ENCODE measurements at regions not wholly inside any gene's neighbourhood (a gene's known extent, or its start where the extent isn't known, plus 50 kb on each side); places are given as distances from the start of the nearest gene placed in this dataset.

- TF ChIP-seq CTCF (IDR thresholded peaks at IDR 0.05; ENCODE audit: low read depth, low read length) = no peak
- no peak overlapping the region for H3K4me3 ChIP-seq (ENCODE audit: low read depth, low read length)
Measured at GRCh38 chr6:145490068-145490467, 245.3 kb downstream of the EPM2A start.

- TF ChIP-seq CTCF (IDR thresholded peaks at IDR 0.05; ENCODE audit: low read depth, low read length) = no peak
- no peak overlapping the region for H3K4me3 ChIP-seq (ENCODE audit: low read depth, low read length)
Measured at GRCh38 chr6:145491126-145491525, 244.2 kb downstream of the EPM2A start.

- no peak for TF ChIP-seq CTCF (IDR thresholded peaks at IDR 0.05; ENCODE audit: low read depth, low read length)
- H3K4me3 ChIP-seq (ENCODE audit: low read depth, low read length) = no peak overlapping the region
Measured at GRCh38 chr6:145497006-145497405, 238.3 kb downstream of the EPM2A start.

GRCh38 chr6:145498425-145498824, 236.9 kb downstream of the EPM2A start:
- H3K4me3 ChIP-seq (ENCODE audit: low read depth, low read length) = no peak overlapping the region
- no peak for TF ChIP-seq CTCF (IDR thresholded peaks at IDR 0.05; ENCODE audit: low read depth, low read length)

- no peak overlapping the region for H3K4me3 ChIP-seq (ENCODE audit: low read depth, low read length)
- no peak for TF ChIP-seq CTCF (IDR thresholded peaks at IDR 0.05; ENCODE audit: low read depth, low read length)
Measured at GRCh38 chr6:145502416-145502815, 232.9 kb downstream of the EPM2A start.

GRCh38 chr6:145506136-145506535, 229.2 kb downstream of the EPM2A start:
- H3K4me3 ChIP-seq (ENCODE audit: low read depth, low read length) = no peak overlapping the region
- no peak for TF ChIP-seq CTCF (IDR thresholded peaks at IDR 0.05; ENCODE audit: low read depth, low read length)

GRCh38 chr6:145506565-145506964, 228.8 kb downstream of the EPM2A start:
- no peak overlapping the region for H3K4me3 ChIP-seq (ENCODE audit: low read depth, low read length)
- no peak for TF ChIP-seq CTCF (IDR thresholded peaks at IDR 0.05; ENCODE audit: low read depth, low read length)

Measured in WI38 (cell line).